K562 (cell line): ENCODE measurements at regions not wholly inside any gene's neighbourhood (a gene's known extent, or its start where the extent isn't known, plus 50 kb on each side); places are given as distances from the start of the nearest gene placed in this dataset.

Experiments
- JUN ChIP-seq, 2 experiments: sonication (generic) in 1 of 2; formaldehyde crosslinking in 1 of 2; IDR thresholded peaks; 2 replicates each; pipeline versions ENCODE4 v1.6.1 to v1.8.0; 2012 to 2022; ENCODE audit warnings: borderline replicate concordance in 2 of 2, mild to moderate bottlenecking in 2 of 2, improper control_type of control experiment in 1 of 2, low read depth in 1 of 2, low read length in 1 of 2, missing genetic modification reagents in 1 of 2
- MCM3 ChIP-seq: fragments of 450-650 bp; IDR thresholded peaks from 2 replicates; pipeline ENCODE4 v1.6.1; 2016
- ZNF444 ChIP-seq: fragments of 250-450 bp; sonication (Bioruptor Pico); IDR thresholded peaks from 2 replicates; pipeline ENCODE4 v1.4.0; 2020; ENCODE audit warnings: mild to moderate bottlenecking, moderate library complexity
- TF ChIP-seq, protein P1 (sequence below), 3 experiments: fragments of 200-800 bp in 1 of 3; fragments of 250-450 bp in 1 of 3; fragments of 450-650 bp in 1 of 3; sonication (Bioruptor Pico) in 1 of 3; sonication (Bioruptor generic) in 1 of 3; formaldehyde crosslinking in 1 of 3; IDR thresholded peaks; 2 replicates each; pipeline versions ENCODE4 v1.6.1 to v1.8.0; 2016 to 2022; ENCODE audit warnings: mild to moderate bottlenecking in 2 of 3, missing genetic modification characterization in 2 of 3, missing compliant biosample characterization in 1 of 3, moderate library complexity in 1 of 3
- TF ChIP-seq, protein P2 (sequence below): sonication (generic); formaldehyde crosslinking; IDR thresholded peaks from 2 replicates; pipeline ENCODE4 v1.8.0; 2023; ENCODE audit warnings: mild to moderate bottlenecking, missing genetic modification reagents

DNA sequence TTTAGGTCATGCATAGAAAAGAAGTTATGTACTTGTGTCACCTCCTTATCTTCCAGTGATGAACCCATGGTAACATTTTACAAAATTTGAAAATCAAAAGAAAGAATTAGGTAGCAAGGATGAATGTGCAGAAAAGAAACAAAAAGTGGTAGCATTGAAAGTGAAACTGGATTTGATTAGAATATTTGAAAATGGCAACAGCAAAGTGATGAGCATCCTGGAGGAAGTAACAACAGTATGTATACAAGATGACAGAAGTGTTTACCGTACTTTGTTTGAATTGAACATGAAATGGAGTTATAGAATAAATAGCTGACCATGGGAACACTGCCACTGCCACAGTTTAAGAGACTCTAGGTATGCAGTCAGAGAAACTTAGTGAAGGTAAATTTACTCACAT, 1313.1 kb downstream of the CDH11 start (continued):
- TF ChIP-seq ZNF444 (no peak), JUN (IDR thresholded peaks at IDR 0.05; ENCODE audit: borderline replicate concordance, low read depth, low read length) (no peak), JUN (CRISPR knock-in tag; IDR thresholded peaks at IDR 0.05; ENCODE audit: borderline replicate concordance) (no peak), MCM3 (no peak)
- TF ChIP-seq, protein P1, sequence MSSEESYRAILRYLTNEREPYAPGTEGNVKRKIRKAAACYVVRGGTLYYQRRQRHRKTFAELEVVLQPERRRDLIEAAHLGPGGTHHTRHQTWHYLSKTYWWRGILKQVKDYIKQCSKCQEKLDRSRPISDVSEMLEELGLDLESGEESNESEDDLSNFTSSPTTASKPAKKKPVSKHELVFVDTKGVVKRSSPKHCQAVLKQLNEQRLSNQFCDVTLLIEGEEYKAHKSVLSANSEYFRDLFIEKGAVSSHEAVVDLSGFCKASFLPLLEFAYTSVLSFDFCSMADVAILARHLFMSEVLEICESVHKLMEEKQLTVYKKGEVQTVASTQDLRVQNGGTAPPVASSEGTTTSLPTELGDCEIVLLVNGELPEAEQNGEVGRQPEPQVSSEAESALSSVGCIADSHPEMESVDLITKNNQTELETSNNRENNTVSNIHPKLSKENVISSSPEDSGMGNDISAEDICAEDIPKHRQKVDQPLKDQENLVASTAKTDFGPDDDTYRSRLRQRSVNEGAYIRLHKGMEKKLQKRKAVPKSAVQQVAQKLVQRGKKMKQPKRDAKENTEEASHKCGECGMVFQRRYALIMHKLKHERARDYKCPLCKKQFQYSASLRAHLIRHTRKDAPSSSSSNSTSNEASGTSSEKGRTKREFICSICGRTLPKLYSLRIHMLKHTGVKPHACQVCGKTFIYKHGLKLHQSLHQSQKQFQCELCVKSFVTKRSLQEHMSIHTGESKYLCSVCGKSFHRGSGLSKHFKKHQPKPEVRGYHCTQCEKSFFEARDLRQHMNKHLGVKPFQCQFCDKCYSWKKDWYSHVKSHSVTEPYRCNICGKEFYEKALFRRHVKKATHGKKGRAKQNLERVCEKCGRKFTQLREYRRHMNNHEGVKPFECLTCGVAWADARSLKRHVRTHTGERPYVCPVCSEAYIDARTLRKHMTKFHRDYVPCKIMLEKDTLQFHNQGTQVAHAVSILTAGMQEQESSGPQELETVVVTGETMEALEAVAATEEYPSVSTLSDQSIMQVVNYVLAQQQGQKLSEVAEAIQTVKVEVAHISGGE (CRISPR knock-in tag; IDR thresholded peaks at IDR 0.05), result no peak
- TF ChIP-seq, protein P2, sequence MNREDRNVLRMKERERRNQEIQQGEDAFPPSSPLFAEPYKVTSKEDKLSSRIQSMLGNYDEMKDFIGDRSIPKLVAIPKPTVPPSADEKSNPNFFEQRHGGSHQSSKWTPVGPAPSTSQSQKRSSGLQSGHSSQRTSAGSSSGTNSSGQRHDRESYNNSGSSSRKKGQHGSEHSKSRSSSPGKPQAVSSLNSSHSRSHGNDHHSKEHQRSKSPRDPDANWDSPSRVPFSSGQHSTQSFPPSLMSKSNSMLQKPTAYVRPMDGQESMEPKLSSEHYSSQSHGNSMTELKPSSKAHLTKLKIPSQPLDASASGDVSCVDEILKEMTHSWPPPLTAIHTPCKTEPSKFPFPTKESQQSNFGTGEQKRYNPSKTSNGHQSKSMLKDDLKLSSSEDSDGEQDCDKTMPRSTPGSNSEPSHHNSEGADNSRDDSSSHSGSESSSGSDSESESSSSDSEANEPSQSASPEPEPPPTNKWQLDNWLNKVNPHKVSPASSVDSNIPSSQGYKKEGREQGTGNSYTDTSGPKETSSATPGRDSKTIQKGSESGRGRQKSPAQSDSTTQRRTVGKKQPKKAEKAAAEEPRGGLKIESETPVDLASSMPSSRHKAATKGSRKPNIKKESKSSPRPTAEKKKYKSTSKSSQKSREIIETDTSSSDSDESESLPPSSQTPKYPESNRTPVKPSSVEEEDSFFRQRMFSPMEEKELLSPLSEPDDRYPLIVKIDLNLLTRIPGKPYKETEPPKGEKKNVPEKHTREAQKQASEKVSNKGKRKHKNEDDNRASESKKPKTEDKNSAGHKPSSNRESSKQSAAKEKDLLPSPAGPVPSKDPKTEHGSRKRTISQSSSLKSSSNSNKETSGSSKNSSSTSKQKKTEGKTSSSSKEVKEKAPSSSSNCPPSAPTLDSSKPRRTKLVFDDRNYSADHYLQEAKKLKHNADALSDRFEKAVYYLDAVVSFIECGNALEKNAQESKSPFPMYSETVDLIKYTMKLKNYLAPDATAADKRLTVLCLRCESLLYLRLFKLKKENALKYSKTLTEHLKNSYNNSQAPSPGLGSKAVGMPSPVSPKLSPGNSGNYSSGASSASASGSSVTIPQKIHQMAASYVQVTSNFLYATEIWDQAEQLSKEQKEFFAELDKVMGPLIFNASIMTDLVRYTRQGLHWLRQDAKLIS, result no peak
